K562 (cell line): ENCODE measurements at regions not wholly inside any gene's neighbourhood (a gene's known extent, or its start where the extent isn't known, plus 50 kb on each side); places are given as distances from the start of the nearest gene placed in this dataset.

ENCODE experiments used
- ATF3 ChIP-seq, 2 experiments: fragments of 450-650 bp in 1 of 2; sonication (generic) in 1 of 2; formaldehyde crosslinking in 1 of 2; IDR thresholded peaks in 1 of 2; conservative IDR thresholded peaks in 1 of 2; 2 replicates each; pipeline versions ENCODE4 v1.6.1 to v1.8.1; 2016 to 2023; ENCODE audit warnings: mild to moderate bottlenecking in 2 of 2, moderate library complexity in 2 of 2, inconsistent platforms in 1 of 2, missing genetic modification reagents in 1 of 2
- CAMTA2 ChIP-seq: fragments of 250-450 bp; sonication (Bioruptor Pico); conservative IDR thresholded peaks from 2 replicates; pipeline ENCODE4 v1.5.1; 2022
- MAX ChIP-seq: sonication (generic); formaldehyde crosslinking; IDR thresholded peaks from 2 replicates; pipeline ENCODE4 v1.9.0; 2022; ENCODE audit warnings: mild to moderate bottlenecking, missing genetic modification reagents
- ZFP1 ChIP-seq: fragments of 450-650 bp; formaldehyde crosslinking; IDR thresholded peaks from 2 replicates; pipeline ENCODE4 v1.4.0; 2020; ENCODE audit warnings: mild to moderate bottlenecking, mixed read lengths
- ZKSCAN1 ChIP-seq: fragments of 150-350 bp; IDR thresholded peaks from 2 replicates; pipeline ENCODE4 v1.6.1; 2016; ENCODE audit warnings: low read depth, low read length

- no peak for TF ChIP-seq MAX
- no peak for TF ChIP-seq ZKSCAN1
- TF ChIP-seq ATF3 (IDR thresholded peaks at IDR 0.05): no peak
- no peak for TF ChIP-seq ATF3 (CRISPR knock-in tag; conservative IDR thresholded peaks at IDR 0.05)
- TF ChIP-seq CAMTA2: no peak
- no peak for TF ChIP-seq ZFP1 (CRISPR knock-in tag)
Measured at GRCh38 chr3:194250098-194251002, 100.8 kb downstream of the CPN2 start.
